Eye (tissue), 1 donor: ENCODE measurements at regions not wholly inside any gene's neighbourhood (a gene's known extent, or its start where the extent isn't known, plus 50 kb on each side); places are given as distances from the start of the nearest gene placed in this dataset.

Experiments used
- DNase-seq: peaks from one replicate; pipeline ENCODE4 v3.0.0-alpha.2; 2015

DNA sequence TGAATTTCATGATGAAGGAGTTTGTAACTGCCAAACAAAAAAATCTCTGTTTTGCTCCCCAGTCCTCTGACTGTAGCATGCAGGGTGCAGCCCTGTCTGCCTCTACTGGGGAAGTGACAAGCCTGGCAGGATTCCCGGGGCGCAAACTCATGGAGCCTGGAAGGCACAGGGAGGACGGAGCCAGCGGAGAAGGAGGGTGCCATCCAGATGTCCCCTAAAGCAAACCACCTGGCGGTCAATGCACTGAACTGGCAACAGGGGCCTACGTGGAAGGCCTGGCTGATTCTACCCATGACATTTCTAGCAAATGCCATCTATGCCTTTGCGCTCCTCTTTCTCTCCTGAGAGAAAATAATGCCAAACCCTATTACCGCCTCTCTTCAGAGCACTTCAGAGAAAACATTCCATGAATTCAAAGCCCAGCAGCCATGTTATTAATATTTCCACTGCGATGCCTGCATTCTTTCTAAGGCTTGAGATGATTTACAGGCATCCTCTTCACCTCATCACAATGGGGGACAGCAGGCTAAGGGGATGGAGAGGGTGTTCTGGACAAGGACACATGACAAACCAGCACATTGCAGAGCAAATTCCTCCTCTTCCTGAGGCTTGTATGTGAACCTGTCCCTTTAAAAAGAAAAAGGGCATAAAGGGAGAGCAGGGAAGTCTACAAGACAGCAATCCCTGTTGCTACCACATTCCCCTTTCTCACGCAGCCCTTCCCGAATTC, 329.3 kb upstream of the NOCT start:
- no peak for DNase-seq

DNA sequence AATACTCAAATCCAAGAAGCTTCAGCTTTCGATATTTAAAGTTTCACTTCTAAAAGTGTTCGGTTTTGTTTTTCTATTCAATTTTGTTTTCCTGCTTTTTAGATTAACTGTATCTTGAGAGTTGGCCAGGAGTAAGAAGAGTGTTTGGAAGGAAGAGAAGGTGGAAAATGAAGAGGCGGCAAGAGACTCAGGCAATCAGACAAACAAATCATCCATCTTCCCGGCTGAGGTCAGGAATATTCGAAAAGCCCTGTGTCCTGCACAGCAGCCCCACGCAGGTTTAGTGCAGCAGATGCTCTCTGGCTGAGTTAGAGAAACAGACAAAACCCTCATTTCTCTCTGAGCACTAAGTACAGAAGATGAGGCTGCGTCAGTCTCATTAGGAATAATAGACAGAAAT, 330.3 kb upstream of the NOCT start:
- no peak for DNase-seq

DNA sequence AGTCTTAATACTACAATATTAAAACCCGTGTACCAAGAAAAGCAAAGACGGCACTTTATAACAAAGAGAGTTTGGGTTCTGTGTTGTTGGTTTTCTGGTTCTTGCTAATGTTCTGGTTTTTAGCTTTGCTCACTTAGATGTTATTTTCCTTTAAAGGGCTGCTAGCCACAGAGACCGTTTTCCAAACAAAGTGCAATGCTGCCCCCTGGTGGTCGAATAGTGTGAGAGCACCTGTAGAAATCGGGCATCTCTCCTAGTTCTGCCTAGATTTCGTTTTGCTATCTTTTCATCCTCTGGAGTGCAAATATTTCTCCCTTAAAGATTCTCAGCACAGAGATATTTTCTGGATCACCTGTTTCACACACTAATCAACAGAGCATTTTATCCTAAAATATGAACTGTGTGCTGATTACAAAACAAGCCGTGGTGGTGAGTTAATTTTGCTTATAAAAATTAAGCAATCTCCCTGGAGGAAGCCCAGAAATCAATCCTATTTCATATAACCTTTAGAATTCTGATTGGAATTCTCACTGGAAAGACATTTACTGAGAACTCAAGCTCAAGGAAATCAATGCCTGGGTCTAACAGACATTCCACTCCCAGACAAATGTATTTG, 334.5 kb upstream of the NOCT start:
- DNase-seq, result peak; percentile 96

DNA sequence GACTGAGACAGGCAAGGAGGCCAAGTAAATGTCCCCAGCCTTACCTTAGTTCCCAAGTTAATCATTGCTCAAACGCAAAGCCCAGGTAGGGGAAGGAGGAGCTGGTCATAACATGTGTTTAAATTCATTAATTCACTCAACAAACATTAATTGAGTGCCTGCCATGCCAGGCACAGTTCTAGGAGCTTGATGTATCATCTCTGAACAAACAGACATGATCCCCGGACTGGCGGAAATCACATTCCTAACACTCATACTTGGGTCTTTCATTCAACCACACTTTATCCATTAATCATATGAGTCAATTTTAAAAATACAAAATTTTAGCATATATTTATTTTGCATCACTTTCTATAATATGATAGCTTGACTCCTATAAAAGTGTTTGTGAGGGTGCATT, 335.3 kb upstream of the NOCT start:
- DNase-seq, result no peak

DNA sequence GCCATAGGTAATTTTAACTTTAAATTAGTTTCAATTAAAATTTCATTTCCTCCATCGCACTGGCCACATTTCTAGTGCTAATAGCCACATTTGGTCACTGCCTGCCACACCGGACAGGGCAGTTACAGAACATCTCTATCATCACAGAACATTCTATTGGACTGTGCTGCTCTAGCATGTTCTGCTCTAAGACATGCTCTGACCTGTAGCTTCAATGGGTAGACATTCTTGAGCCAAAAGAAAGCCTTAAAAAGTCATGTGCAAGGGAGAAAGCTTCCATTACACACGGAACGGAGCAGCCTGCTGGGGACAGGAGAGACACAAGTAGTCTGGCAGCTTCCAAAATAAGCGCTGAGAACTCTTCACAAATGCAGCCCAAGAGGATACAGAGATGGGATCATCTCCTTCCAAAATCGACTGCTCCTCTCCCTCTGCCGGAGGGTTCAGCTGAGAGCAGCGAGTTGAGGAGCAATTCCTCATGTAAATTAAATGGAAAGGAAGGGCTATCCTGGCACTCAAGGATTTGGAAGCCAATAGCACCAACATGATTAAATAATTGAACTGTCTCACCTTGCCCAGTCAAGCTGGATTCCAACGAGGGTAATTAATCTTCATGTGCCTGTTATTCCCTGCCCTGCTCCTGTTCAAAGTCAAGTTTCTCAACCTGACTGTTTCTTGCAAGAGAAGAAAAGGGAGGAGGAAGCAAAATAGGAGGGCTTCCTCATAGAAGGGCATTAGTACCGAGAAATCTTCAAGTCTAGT, 336.4 kb upstream of the NOCT start:
- DNase-seq, result no peak

DNA sequence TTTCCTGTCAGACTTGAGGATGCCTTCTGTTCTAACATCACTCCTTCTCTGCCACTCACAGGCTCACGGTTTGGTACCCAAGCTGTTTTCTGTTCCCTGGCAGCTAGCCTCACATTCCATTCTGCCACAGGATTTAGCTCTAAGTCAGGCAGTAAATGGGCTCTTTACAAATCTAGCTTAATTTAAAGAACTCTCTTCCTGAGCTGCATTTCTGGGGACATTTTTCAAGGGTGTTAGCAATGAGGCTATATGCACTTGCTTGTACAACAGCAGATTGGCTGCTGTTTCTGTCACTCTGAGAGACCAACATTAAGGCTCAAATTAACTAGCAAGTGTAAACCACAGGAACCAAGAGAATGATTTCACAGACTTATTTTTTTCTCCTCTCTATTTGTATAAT, 337.8 kb upstream of the NOCT start:
- no peak for DNase-seq

DNA sequence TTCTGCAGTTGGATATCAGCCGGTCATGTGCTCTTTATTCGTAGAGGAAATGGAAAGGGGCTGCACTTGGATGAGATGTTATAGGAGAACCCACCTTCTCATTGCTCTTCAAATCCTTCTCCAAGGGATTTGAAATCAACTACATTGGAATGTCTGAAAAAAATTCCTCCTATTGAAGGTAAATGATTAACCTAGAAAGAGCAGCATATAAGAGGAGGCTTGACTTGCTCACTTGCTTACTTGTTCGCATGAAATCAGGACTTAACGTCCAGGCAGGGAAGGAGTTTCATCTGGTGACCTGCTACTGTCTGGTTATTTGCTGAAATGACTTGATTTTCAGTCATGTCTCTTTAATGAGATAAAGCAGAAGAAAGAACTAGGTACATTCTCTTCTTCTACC, 338.4 kb upstream of the NOCT start:
- no peak for DNase-seq

DNA sequence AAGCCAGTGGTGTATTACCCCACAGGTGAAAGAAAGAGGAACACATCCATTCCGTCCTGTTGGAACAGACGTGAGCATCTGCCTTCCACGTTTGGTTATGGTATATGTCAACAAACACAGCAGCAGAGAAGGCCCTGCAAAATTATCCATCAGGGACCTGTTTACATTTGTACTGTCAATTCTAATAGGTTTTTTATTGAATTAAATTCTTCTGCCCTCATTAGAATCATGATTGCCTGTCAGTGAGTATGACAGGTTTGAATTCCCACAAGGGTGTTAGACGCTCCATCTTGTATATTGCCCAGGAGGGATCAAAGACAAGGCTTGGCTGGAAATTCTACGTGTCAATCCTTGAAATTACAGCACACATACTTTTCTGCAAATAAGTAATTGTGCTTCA, 339.9 kb upstream of the NOCT start:
- no peak for DNase-seq

DNA sequence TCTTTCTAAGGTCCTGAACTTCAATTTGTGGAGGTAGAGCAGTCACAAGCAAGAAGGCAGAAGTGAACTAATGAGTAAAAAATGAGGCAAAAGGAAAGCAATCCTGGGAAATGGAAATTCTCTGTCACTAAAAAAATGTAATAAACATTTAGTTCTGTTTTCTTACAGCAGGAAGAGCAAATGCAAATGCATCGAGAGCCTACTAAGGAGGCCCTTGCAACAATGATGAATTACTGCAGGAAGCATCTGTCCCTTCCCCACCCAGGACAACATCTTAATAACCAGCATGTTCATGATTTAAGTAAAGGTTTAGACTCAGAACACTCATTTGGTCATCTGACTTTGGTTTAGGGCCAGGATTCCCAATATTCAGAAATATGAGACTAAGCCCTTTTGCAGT, 341.4 kb upstream of the NOCT start:
- no peak for DNase-seq

DNA sequence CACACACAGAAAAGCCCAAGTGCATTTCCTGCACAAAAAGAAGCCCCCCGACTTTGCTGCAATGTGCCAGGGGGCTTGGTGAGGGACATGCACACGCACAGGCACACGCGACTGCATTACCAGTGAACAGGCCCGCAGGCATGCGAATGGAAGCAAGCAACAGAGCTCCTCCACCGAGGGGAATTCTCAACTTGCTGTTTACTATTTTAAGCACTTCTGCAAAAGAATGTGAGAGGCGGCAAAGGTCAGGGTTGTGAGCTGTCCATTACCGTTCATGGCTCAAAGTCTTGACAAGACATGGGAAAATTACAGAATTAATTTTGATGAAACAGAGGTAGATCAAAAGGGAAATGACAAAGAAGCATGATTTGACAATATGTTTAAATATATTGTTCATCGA, 342.5 kb upstream of the NOCT start:
- DNase-seq, result no peak

DNA sequence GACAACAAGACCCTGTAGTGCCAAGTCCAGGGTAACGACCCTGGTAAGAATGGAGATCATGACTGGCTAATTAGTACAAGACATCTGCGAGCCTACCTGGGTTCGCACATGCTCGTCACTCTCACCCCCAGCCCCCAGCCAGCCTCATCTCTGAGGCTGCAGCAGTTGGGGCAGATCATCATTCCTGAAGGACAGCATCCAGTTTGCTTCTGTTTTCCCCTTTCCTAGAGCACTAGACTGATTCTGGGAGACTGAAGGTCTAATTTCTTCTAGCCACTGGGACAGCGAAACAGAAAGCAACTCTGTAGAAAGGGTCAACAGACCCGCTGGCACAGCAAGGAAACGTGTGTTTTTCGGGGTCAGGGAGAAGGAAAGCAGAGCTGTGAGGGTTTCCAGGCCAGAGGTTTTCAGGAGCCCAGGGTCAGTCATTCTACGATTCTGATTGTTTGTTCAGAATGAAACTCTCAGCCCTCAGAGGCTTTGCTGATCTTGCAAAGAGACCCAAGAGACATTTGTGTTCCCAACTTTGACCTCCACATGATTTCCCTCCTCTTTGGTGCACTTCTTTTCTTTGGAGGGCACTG, 343.1 kb upstream of the NOCT start:
- no peak for DNase-seq

DNA sequence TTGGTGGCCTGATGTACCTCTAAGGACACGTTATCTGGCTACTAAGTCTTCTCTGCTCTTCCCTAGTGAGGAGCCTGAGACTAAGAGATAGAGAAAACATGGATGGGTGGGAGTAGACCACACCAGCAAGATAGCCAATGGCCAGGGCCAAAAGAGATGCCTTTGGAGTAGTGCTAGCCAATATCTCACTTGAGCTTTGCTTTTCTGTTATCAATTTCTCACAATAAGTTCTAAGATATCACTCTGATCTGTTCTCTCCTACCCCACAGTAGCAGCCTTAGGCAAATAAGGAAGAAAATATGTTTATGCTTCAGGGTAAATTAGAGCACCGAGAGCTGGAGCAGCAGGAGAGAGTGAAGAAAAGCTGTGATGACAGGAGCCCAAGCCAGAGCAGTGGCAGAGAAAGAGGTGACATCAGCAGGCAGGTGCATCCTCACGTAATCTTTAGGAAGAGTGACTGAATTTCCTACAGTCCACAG, 343.9 kb upstream of the NOCT start:
- no peak for DNase-seq

DNA sequence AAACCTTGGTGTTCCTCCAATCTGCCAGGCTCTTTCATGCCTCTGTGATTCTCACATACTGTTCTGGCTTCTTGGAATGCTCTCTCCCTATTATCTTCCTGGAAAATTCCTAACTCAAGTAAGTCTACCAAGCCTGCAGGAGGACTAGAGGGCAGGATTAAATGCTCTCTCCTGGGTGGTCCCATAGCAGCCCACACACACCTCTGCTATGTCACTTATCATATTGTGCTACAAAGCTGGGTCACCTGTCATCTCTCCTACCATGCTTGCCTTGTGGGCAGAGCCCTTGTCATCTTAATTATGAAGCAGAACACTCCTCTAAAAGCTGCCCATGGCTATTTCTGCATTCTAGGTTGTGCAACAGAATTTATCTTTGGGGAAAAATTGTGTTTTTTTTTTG, 344.5 kb upstream of the NOCT start:
- DNase-seq, result no peak

DNA sequence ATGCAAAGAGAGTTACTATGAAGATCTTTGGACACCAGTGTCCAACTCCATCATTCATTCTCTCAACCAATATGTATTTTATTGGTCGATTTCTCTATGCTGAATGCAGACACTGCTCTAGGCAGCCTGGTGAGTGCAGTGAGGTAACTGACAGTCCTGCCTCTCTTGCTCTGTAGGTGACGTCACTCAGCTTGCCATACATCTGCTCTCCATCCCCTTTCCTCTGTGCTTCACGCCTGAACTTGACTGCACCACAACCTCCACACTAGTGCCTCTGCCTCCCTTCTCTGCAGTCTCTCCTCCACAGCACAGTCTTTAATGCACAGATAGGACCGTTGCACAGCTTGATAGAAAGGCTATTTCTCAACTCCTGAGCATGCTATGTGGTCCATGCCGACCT, 344.9 kb upstream of the NOCT start:
- DNase-seq, result no peak

DNA sequence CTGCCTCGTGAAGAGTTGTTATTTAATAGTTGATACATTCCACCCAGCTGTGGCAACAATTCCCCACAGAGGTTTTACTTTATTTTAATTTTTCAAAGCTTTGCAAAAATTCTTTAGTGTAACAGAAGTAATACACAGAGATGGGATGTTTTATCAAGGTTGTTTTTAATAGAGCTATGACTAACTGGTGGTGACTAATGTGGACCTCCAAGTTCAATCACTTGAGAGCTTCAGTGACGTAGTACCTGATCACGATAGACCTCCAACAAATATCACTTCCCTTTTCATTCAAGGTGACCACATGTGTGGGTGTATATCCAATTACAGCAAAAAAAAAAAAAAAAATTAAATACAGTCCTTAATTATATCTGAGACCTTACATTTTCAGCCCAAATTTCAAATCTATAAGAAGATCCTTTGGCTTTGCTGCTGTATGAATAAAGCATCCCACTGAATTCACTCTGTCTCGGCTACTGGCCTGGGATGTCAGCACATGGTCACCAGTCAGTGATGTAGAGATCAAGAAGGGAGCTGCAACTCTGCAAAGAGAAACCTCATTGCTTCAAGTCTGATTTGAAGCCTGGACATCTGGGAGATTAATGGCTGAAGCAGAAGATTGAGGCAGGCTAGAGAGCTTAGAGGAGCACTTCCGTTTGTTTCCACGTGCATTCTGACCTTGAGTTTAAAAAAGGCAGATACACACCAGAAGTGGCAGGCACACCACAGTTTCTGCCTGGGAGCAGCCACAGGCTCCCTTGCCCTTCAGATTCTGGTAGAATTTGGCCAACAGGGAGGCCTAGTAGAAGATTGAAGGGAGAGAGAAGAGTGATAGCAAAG, 345.9 kb upstream of the NOCT start:
- no peak for DNase-seq

DNA sequence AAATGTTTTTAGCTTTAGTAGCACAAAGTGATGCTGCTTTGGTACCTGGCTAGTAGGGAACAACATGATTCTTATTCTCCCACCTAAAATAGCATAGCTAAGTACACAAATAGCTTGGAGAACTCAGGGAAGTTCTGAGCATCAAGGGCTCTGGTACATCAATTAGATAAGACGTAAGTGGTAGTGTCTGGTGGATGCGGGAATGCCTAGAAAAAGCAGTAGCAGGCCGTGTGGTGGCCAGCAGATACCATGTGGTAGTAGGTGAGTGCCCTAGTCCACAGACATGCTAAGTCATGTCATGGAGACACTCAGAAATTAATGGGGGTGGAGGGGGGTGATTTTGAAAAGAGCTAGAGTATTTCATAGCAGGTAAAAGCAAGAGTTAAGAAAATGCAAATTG, 347.3 kb upstream of the NOCT start:
- DNase-seq, result no peak

DNA sequence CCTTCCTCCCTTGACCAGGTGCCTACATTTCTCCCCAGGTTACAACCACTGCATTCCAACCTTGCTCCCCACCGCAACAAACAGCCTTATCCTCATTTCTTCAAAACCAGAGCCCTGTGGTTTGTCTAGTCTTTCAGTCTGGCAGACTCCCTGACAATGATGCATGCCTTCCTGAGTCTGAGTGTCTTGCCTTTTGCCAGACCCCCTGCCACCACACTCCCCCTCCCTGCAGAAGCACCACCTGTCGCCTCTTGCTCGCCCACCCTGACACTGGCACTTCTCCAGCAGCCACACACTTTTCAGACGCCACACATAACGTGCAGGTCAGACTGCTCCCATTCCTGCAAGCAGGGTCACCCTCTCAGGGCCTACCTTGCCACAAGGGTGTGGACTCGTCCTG, 349.2 kb upstream of the NOCT start:
- DNase-seq, result no peak

DNA sequence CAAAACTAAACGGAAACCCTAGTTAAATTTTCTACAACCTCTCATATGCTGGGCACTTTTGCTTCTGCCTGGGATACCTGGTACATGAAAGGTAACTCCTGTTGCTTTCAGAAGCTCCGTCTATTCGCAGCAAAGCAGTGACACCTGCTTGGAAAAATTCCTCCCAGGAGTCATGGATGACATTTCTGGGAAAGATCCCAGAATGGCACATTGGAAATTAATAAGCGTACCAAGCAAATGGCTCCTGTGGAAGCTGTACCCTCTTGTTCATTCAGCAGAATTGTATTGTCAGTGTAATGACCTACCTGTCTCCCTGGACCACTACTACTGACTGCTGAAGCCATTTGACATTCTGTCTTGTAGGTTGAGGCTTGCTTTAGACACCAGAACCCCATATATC, 349.7 kb upstream of the NOCT start:
- no peak for DNase-seq

DNA sequence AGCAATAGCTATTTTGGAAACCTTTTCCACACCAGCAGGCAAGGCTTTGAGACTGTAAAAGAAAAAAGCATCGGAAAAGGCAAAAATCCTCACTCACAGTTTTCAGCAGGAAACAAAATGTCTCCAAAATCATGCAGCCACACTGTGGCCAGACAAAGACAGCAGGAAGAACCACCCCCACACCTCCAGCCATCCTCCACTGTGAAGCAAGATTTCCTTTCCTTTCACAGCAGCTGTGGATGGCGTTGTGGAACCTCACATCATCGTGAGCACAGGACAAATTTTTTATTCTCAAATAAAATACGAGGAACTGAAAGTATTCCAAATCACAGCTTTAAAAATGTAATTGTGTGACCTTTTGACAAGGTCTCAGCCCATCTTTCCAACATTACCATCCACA, 351.7 kb upstream of the NOCT start:
- DNase-seq, result no peak

DNA sequence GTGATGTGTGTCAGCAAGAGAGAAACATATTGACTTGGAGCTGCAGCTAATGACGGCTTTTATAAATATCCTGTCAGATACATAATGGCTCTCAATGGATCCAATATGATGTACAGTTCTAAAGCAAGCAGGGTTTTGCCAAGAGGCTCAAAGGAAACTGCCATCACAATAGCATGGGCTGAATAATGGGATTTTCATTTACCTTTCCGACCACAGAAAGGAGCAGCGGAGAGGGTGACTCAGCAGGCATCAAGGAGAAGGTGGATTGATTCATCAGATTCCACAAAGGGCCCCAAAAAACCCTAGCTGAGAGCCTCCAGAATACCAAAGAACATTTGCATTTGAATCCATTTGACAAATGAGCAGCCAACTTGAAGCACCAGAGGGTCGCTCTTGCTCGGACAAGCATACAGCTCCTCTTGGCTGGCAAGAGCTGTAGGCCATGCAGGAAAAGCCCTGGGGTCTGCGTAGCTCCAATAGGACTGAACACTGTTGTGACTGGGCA, 355.7 kb upstream of the NOCT start:
- DNase-seq, result no peak

DNA sequence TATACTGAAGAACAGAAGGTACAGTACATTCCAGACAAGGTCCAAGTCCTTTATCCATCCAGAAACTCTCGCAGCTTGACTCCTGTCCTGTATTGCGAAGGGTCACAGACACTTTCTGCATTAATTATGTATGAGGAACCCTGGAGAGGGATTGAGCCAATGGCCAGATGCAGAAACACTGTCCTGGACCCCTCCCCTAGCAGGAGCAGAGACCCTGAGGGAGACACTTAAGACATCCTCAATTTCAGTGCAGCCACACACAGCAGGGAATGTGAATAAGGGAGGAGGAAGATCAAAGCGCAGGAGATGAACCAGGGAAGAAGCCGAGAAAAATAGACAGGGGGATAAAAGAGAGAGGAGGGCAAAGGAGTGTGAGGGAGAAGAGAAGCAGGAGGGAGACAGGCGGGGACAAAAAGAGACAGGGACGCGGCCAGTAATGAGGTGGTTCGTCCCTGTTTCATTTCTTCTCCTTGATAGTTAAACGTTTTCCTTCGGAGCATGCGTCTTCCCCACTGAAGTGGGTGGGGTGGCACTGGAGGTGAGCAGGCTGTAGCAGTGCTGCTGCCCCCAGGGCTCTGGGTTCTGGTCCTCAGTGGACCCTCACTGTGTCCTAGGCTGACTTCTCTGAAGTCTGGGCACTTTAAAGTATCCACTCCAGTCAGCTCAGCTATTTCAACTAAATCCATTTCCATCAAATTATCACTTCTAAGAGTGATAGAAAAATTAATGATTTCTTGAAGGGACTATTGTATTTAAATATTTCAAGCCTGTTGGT, 356.4 kb upstream of the NOCT start:
- peak; percentile 64 for DNase-seq

DNA sequence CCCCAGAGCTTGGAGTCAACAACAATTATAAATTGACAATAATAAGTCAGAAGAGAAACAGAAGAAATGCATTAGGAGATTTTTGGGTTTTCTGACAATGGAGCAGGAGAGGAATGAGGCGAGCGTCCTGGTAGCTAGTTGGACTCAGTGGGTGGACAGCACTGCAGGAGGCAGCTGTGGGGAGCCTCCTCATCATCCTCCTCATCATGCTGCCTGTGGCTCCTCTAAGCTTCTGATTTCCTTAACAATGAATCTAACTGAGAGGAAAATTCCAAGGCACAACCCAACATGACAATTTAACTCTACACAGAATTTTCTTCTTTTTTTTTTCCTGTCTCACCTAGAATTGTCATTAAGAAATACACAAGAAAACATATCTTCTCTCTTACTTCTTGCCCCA, 357.1 kb upstream of the NOCT start:
- no peak for DNase-seq
